ENCODE measurements at regions not wholly inside any gene's neighbourhood (a gene's known extent, or its start where the extent isn't known, plus 50 kb on each side); places are given as distances from the start of the nearest gene placed in this dataset.

GRCh38 chrX:3257471-3257870 lies 89.0 kb downstream of the MXRA5 start:
- intact Hi-C loops (cut with DNase I) = no loop called here
- ATAC-seq (no peak), DNase-seq (ENCODE audit: missing footprints) (no peak)

GRCh38 chrX:3256868-3257267 lies 89.6 kb downstream of the MXRA5 start:
- no peak for ATAC-seq
- no peak for DNase-seq (ENCODE audit: missing footprints)
- intact Hi-C loops (cut with DNase I) = no loop called here

DNA sequence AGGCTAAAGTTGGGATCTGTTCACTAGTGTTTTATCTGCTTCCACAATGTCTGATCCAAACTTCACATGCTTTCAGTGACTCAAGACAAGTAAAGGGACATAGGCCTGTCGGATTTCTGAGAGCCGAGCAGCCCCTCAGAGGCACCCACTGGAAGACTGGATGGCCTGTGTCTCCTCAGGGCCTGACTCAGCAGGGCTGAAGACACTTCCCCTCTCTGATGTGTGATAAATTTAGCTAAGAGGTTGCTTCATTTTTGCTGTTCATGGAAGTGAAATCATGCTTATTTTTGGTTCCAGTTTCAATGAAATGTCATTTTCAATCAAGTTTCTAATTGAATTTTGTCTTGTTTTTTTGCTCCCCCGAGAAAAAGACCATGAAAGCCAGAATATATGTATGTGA lies 93.7 kb downstream of the MXRA5 start:
- DNase-seq (ENCODE audit: missing footprints) (no peak), ATAC-seq (no peak)
- intact Hi-C loops (cut with DNase I) = no loop called here

DNA sequence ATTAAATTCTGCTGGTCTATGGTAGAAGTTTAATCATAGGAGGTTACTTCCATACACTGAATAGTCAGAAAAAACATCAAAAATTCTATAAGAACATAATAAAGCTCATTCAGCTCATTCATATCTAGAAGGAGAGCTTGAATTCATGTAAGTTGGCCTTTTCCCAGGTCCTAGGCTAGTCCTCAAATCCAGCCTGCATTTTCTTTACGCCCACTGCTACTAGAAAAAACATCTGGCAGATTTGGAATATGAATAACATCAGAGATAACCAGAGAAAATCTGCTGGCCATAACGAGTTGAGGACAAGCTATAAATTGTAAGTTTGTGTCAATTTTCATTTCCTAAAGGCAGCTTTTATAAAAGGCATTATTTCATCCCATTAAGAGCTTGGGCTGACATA lies 95.5 kb downstream of the MXRA5 start:
- intact Hi-C loops (cut with DNase I) = no loop called here
- ATAC-seq (no peak), DNase-seq (ENCODE audit: missing footprints) (no peak)

GRCh38 chrX:3244955-3245354 lies 101.5 kb downstream of the MXRA5 start:
- DNase-seq (ENCODE audit: missing footprints) (no peak), ATAC-seq (no peak)
- intact Hi-C loops (cut with DNase I) = loop anchor here (5.0 kb wide), 1 partner anchor 302 kb away; no protein-coding TSS in a partner anchor

DNA sequence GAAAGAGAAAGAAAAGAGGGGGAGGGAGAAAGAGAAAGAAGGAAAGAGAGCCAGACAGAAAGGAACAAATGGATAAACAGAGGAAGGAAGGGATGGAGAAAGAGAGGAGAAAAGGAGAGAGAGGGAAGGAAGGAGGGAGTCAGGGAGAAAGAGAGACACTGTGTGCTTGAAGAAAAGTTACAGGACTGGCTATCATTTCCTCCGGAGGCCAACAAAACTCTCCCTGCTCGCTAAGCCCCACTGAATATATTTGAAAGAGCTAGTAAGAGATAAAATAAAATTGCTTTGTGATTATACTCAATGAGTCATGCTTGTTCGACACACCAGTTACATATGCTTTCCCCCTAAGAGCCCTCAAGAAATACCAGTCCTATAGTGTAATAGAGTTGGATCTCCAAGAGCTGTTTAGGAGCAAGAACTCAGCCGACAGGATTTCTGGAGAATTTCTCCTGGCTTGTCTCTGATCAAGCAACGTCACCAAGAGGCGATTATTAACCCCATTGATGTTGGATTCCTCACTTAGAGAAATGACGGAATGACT lies 102.2 kb downstream of the MXRA5 start:
- ATAC-seq = no peak
- intact Hi-C loops (cut with DNase I) = no loop called here
- no peak for DNase-seq (ENCODE audit: missing footprints)

GRCh38 chrX:3232262-3232923 lies 114.1 kb downstream of the MXRA5 start:
- intact Hi-C loops (cut with DNase I) = no loop called here
- DNase-seq (ENCODE audit: missing footprints) = no peak

DNA sequence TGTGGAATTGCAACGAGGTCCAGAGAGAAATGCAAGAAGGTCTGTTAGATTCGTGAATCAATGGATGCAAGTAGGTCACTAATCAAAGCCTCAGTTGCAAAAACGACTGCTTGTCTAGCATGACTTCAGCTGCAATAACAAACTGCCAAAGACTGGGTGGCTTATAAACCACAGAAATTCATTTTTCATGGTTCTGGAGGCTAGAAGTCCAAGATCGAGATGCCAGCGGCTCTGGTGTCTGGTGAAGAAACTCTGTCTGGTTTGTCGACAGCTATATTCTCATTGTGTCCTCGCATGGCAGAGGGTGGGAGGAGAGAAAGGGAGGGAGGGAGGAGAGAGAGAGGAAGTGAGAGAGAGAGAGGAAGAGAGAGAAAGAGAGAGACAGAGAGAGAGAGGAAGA lies 114.7 kb downstream of the MXRA5 start:
- ATAC-seq (no peak), DNase-seq (ENCODE audit: missing footprints) (no peak)
- intact Hi-C loops (cut with DNase I) = no loop called here

More at GRCh38 chrX:3232262-3232923, 114.1 kb downstream of the MXRA5 start:
- ATAC-seq = no peak

- DNase-seq (ENCODE audit: missing footprints) (no peak), ATAC-seq (no peak)
- intact Hi-C loops (cut with DNase I) = no loop called here
These were observed 116.0 kb downstream of the MXRA5 start for GRCh38 chrX:3230496-3230895.

DNA sequence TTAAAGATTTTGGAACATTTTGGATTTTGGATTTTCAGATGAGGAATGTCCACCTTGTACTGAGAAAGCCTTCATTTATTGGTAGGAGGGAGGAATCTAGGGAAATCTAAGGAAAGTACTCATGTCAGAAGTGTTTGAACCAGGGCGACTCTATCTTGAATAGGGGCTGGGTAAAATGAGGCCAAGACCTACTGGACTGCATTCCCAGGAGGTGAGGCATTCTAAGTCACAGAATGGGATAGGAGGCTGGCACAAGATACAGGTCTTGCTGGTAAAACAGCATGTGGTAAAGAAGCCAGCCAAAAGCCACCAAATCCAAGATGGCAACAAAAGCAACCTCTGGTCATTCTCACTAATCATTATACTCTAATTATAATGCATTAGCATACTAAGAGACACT lies 118.9 kb downstream of the MXRA5 start:
- DNase-seq (ENCODE audit: missing footprints) = no peak
- intact Hi-C loops (cut with DNase I) = no loop called here
- ATAC-seq = no peak

- DNase-seq (ENCODE audit: missing footprints) (no peak), ATAC-seq (no peak)
- intact Hi-C loops (cut with DNase I) = no loop called here
These were observed 120.4 kb downstream of the MXRA5 start for GRCh38 chrX:3226087-3226486.

DNA sequence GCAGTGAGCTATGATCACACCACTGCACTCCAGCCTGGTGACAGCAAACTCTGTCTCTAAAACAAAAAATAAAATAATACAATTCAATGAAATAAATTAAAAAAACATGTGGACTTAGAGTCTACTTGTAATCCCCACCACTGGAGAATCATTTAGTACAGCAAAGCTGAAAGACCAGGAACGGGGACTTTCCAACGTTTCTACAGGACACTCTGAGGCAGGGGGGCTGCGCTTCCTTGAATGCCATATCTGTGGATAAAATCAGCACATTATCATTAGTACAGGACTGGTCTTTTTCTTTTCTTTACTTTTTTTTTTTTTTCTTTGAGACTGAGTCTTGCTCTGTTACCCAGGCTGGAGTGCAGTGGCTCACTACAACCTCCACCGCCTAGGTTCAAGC lies 124.8 kb downstream of the MXRA5 start:
- ATAC-seq (no peak), DNase-seq (ENCODE audit: missing footprints) (no peak)
- intact Hi-C loops (cut with DNase I) = no loop called here

- no peak for DNase-seq (ENCODE audit: missing footprints)
- intact Hi-C loops (cut with DNase I) = no loop called here
- ATAC-seq = no peak
These were observed 126.8 kb downstream of the MXRA5 start for GRCh38 chrX:3219667-3220066.

- no peak for ATAC-seq
- intact Hi-C loops (cut with DNase I) = no loop called here
- no peak for DNase-seq (ENCODE audit: missing footprints)
These were observed 127.2 kb downstream of the MXRA5 start for GRCh38 chrX:3219231-3219630.

DNA sequence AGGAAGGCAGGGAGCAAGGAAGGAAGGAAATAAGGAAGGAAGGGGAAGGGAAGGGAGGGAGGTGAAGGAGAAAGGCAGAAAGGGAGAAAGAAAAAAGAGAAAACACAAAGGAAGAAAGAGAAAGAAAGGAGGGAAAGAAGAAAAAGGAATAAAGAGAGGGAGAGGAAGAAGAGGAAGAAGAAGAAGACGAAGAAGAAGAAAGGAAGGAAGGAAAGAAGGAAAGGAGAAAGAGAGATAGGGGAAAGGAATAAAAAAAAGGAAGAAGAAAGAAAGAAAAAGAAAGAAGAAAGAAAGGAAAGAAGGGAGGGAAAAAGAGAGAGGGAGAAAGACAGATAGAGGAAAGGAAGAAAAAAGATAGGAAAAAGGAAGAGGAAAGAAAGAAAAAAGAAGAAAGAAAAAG lies 128.0 kb downstream of the MXRA5 start:
- ATAC-seq = no peak
- intact Hi-C loops (cut with DNase I) = no loop called here
- no peak for DNase-seq (ENCODE audit: missing footprints)

DNA sequence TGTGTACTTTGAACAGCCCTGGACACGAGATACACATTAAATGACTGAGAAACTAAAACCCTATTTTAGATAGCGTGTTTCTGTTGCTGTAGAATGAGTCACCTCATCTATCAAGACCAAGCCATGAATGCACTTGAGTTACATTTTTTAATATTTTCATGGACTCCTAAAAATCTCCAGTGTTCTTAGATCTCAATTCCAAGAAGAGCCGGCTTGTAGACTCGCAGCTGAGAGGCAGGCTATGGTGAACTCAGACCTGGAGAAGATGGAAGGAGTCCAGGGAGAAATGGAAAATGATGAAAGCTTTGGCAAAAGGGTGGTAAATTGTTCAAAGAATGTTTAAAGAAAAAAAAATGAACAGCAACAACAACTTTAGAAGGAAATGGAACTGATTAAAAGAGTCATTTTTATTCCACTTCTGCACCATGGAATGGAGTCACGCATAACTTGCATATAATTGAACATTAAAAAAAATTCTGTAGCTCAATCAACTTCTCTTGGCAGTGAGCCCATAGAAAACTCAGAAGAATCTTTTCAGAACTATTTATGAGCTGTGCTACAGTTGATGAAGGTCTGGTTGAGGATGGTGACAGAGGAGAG lies 129.8 kb downstream of the MXRA5 start:
- no peak for ATAC-seq
- DNase-seq (ENCODE audit: missing footprints) = no peak
- intact Hi-C loops (cut with DNase I) = no loop called here

DNA sequence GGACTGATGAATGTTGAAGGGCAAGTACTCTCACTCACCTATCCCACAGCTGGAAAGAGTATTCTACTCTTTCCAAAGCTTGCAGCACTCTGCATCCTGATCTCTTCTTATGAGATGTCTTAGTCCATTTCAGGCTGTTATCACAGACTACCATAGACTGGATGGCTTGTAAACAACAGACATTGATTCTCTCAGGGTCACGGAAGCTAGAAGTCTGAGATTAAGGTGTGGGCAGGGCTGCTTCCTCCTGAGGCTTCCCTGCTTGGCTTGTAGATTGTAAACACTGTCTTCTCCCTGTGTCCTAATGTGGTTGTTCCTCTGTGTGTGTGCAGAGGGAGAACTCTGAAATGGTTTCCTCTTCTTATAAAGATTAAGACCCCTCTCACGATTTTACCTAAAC lies 131.2 kb downstream of the MXRA5 start:
- no peak for DNase-seq (ENCODE audit: missing footprints)
- ATAC-seq = no peak
- intact Hi-C loops (cut with DNase I) = no loop called here

DNA sequence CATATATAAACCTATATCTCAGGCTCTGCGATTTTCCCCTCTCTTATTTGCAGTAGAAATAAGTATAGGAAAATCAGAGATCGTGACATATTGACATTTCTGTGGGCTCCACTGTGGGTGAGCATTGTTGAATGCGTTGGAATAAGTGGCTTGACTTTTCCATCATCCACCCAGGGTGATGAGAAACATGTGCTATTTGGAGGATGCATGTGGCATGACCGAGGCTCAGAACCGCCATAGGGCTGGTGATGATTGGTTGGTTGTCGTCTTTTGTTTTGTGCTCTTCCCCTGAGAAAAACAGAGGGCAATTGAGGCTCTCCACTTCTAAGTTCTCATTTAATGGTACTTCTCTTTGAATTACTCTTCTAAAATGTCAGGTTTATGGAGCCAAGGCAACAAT lies 140.1 kb downstream of the MXRA5 start:
- DNase-seq (ENCODE audit: missing footprints) (no peak), ATAC-seq (no peak)
- intact Hi-C loops (cut with DNase I) = no loop called here

DNA sequence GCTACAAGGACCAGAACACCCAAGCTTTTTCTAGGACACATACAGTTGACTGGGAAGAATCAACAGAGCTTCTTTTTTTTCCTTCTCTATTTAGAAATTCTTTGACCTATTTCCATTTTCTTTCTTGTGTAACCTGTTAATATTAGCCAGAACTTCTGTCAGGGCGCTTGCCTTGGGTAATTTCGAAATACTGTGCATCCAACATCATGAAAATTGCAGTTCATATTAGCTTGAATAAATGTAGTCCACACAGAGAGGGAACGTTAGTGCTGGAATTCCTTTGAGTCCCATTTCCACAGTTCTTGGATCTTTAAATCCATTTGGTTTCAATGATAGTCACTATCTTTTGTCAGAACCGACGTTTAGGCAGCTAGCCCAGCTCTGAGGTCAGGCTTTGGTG lies 141.8 kb downstream of the MXRA5 start:
- ATAC-seq (peak; percentile 56), DNase-seq (ENCODE audit: missing footprints) (no peak)
- intact Hi-C loops (cut with DNase I) = no loop called here

- ATAC-seq (no peak), DNase-seq (ENCODE audit: missing footprints) (no peak)
- intact Hi-C loops (cut with DNase I) = no loop called here
These were observed 150.6 kb downstream of the MXRA5 start for GRCh38 chrX:3195845-3196244.

DNA sequence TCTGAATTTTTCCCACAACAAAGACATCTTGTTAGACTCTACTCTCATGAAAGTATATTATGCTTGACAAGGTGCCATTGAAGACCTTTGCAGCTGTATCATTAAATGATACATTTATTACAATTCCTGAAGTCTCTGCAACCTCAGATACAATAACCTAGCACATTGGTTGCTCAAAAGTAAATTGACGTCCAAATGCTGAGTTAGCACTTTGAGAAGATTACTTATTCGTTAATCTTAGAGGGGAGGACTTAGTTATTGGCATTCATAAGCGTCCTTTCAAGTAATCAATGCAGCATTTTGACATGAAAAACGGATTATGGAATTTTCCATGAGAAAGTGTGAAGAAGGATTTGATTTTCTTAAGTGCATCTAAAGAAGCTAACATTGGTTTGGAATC lies 151.6 kb downstream of the ARSF start:
- intact Hi-C loops (cut with DNase I) = no loop called here
- ATAC-seq (no peak), DNase-seq (ENCODE audit: missing footprints) (no peak)
